ENCODE measurements at regions not wholly inside any gene's neighbourhood (a gene's known extent, or its start where the extent isn't known, plus 50 kb on each side); places are given as distances from the start of the nearest gene placed in this dataset.

DNA sequence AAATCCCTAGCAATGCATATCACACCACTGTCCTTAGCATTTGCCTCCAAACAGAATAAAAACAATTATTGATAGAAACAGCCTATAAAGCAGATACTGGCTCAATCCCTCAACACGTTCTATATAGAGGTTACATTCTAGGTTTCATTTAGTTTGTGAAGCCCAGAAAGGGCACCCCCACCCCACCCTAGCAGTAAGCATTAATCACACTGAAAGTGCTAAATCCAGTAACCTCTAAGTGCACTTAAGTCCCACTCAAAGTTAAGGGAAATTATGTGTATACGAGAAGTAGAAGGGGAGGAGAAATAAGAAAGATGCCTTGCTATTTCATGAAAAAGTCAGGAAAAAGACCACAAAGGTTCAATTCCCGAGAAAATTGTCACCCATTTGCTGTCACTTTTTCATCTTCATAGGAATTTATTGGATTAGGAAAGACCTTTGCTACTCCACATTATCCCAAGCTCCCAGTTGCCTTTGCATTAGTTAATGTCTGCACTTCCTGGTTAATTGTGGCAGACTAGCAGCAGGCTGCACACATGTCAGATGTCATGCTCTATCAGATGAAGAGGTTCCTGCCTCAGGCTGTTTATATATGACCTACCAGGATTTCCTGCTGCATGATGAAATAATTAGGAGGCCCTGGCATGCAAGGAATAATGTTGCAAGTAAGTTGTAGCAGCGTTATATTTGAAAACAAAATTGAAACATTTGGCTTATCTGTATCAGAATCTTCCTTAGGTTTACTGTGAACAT, 54.5 kb upstream of the LHX8 start:
- POLR2A ChIA-PET (ENCODE audit: unreplicated experiment), result no interaction called here
- H3K27ac ChIP-seq (ENCODE audit: insufficient read depth, low read length), result no peak overlapping the region
- no TSS peak for BruUV-seq (replicated peaks)
- no peak overlapping the region for H2BK20ac ChIP-seq (ENCODE audit: low read depth, low read length)
- in situ Hi-C loops (cut with MboI; ENCODE audit: low sequenced_read_pairs), result no loop called here
- no peak overlapping the region for H3K56ac ChIP-seq (ENCODE audit: extremely low read depth, insufficient read depth, low read length)
- WGBS, 2 experiments (ENCODE audit: extremely low coverage in 2 of 2, insufficient read length in 1 of 2), result no CpG with 5 or more reads among the region's 4 CpGs
- no peak overlapping the region for H3K14ac ChIP-seq (replicated peaks; ENCODE audit: low read depth, low read length)
- H3K4ac ChIP-seq (ENCODE audit: low read depth, low read length), result no peak overlapping the region
- no peak overlapping the region for H2BK5ac ChIP-seq (ENCODE audit: low read depth, low read length, poor library complexity, severe bottlenecking)
- no peaks in the 10 kb centered on the region for H3K9me1 ChIP-seq (ENCODE audit: insufficient read depth, low read length)
- DNase-seq (no peak), ATAC-seq (ENCODE audit: low read depth) (no peak)
- H2AK9ac ChIP-seq (replicated peaks; ENCODE audit: low read depth, low read length, poor library complexity), result no peak overlapping the region
- intact Hi-C loops (cut with micrococcal nuclease), result no loop called here
- dilution Hi-C loops (cut with HindIII; ENCODE audit: low sequenced_read_pairs, unreplicated experiment), result no loop called here
- no peak overlapping the region for H2AK5ac ChIP-seq (ENCODE audit: low read depth, low read length)
- H3K36me3 ChIP-seq (ENCODE audit: control insufficient read depth, insufficient read depth, low read length), result no peaks in the 10 kb centered on the region
- H3K23ac ChIP-seq (ENCODE audit: low read depth, low read length), result no peak overlapping the region
- CTCF ChIA-PET, result no interaction called here
- H2BK15ac ChIP-seq (ENCODE audit: low read depth, low read length), result no peak overlapping the region
- no peak overlapping the region for H3K4me2 ChIP-seq (ENCODE audit: low read depth, low read length)
- H3K79me1 ChIP-seq (ENCODE audit: low read depth in 1 of 2, low read length in 2 of 2), result no peaks in the 10 kb centered on the region
- H4K8ac ChIP-seq (ENCODE audit: low read depth in 2 of 2, low read length in 2 of 2), result no peak overlapping the region
- no peak overlapping the region for H4K5ac ChIP-seq (ENCODE audit: low read depth, low read length)
- H3K4me3 ChIP-seq (ENCODE audit: insufficient read depth, low read depth, low read length), result no peak overlapping the region
- no peak overlapping the region for H3K18ac ChIP-seq (ENCODE audit: low read depth, low read length)
- no peaks in the 10 kb centered on the region for H4K20me1 ChIP-seq (ENCODE audit: insufficient read depth, low read length)
- no peak overlapping the region for H2BK120ac ChIP-seq (ENCODE audit: low read depth, low read length)
- H4K91ac ChIP-seq (ENCODE audit: insufficient read depth, low read depth, low read length), result no peak overlapping the region
- TF ChIP-seq RFX5 (IDR thresholded peaks at IDR 0.05; ENCODE audit: low read depth, low read length) (no peak), POLR2A (IDR thresholded peaks at IDR 0.05; ENCODE audit: low read depth, low read length) (no peak), CEBPB (IDR thresholded peaks at IDR 0.05; ENCODE audit: low read depth, low read length) (no peak), MAZ (IDR thresholded peaks at IDR 0.05; ENCODE audit: borderline replicate concordance, low read depth, low read length) (no peak), SMC3 (IDR thresholded peaks at IDR 0.05; ENCODE audit: low read depth, low read length) (no peak), NFE2L2 (IDR thresholded peaks at IDR 0.05; ENCODE audit: low read depth, low read length) (no peak)
- TF ChIP-seq, protein P1, sequence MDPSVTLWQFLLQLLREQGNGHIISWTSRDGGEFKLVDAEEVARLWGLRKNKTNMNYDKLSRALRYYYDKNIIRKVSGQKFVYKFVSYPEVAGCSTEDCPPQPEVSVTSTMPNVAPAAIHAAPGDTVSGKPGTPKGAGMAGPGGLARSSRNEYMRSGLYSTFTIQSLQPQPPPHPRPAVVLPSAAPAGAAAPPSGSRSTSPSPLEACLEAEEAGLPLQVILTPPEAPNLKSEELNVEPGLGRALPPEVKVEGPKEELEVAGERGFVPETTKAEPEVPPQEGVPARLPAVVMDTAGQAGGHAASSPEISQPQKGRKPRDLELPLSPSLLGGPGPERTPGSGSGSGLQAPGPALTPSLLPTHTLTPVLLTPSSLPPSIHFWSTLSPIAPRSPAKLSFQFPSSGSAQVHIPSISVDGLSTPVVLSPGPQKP (IDR thresholded peaks at IDR 0.05; ENCODE audit: borderline replicate concordance, low read depth, low read length), result no peak
- H3K9ac ChIP-seq (ENCODE audit: low read depth, low read length), result no peak overlapping the region
- no peaks in the 10 kb centered on the region for H3K4me1 ChIP-seq (ENCODE audit: control insufficient read depth, insufficient read depth, low read length)
- H3K27me3 ChIP-seq (ENCODE audit: control insufficient read depth, insufficient read depth, low read length), result no peaks in the 10 kb centered on the region
- H3K9me3 ChIP-seq (ENCODE audit: control insufficient read depth, insufficient read depth, low read length), result no peaks in the 10 kb centered on the region
- H2AFZ ChIP-seq (replicated peaks; ENCODE audit: low read length, poor library complexity), result no peak overlapping the region
